HG03558 (cell line): ENCODE measurements at regions not wholly inside any gene's neighbourhood (a gene's known extent, or its start where the extent isn't known, plus 50 kb on each side); places are given as distances from the start of the nearest gene placed in this dataset.

Source experiments
- ATAC-seq: cut with Tn5 transposase; IDR thresholded peaks from one replicate; pipeline ENCODE4 v1.9.1; 2021; ENCODE audit warnings: moderate number of reproducible peaks; ENCODE audit not compliant: unreplicated experiment; ENCODE audit errors: extremely low read depth

- ATAC-seq, result no peak
These were observed 192.5 kb downstream of the FAT3 start for GRCh38 chr11:92416971-92417725.

GRCh38 chr11:92423115-92424034 lies 198.8 kb downstream of the FAT3 start:
- ATAC-seq, result no peak

GRCh38 chr11:92424281-92424680 lies 199.7 kb downstream of the FAT3 start:
- ATAC-seq, result no peak

- ATAC-seq, result no peak
These were observed 200.5 kb downstream of the FAT3 start for GRCh38 chr11:92425127-92425526.

GRCh38 chr11:92432515-92432914 lies 207.9 kb downstream of the FAT3 start:
- ATAC-seq, result no peak

- no peak for ATAC-seq
These were observed 211.7 kb downstream of the FAT3 start for GRCh38 chr11:92436034-92436920.

GRCh38 chr11:92439133-92439532 lies 214.5 kb downstream of the FAT3 start:
- ATAC-seq, result no peak

- ATAC-seq, result no peak
These were observed 216.3 kb downstream of the FAT3 start for GRCh38 chr11:92440701-92441442.

- no peak for ATAC-seq
These were observed 216.8 kb downstream of the FAT3 start for GRCh38 chr11:92441443-92441726.

- no peak for ATAC-seq
These were observed 218.6 kb downstream of the FAT3 start for GRCh38 chr11:92443199-92443598.

GRCh38 chr11:92447586-92447985 lies 223.0 kb downstream of the FAT3 start:
- no peak for ATAC-seq

GRCh38 chr11:92449222-92449621 lies 224.6 kb downstream of the FAT3 start:
- ATAC-seq, result no peak

GRCh38 chr11:92449780-92450179 lies 225.2 kb downstream of the FAT3 start:
- ATAC-seq, result no peak

- ATAC-seq, result no peak
These were observed 226.4 kb downstream of the FAT3 start for GRCh38 chr11:92451063-92451462.

GRCh38 chr11:92453055-92453454 lies 228.4 kb downstream of the FAT3 start:
- ATAC-seq, result no peak

- no peak for ATAC-seq
These were observed 230.7 kb downstream of the FAT3 start for GRCh38 chr11:92455210-92455790.

GRCh38 chr11:92457250-92457649 lies 232.6 kb downstream of the FAT3 start:
- no peak for ATAC-seq

GRCh38 chr11:92458486-92458885 lies 233.9 kb downstream of the FAT3 start:
- ATAC-seq, result no peak

GRCh38 chr11:92460213-92460612 lies 235.6 kb downstream of the FAT3 start:
- ATAC-seq, result no peak

GRCh38 chr11:92461447-92461846 lies 236.8 kb downstream of the FAT3 start:
- ATAC-seq, result no peak
